NCI-H345 treated with DMSO at 0.1 percent for 48 hours (cell line): ENCODE measurements at regions not wholly inside any gene's neighbourhood (a gene's known extent, or its start where the extent isn't known, plus 50 kb on each side); places are given as distances from the start of the nearest gene placed in this dataset.
"Not testable (repeated sequence)": the region's sequence is repeated elsewhere in the genome, so short reads cannot be mapped to it uniquely, and the experiment has no call there.

ENCODE experiments used
- DNase-seq: peaks from one replicate; lab custom pipeline; 2025; ENCODE audit not compliant: unreplicated experiment; lab: John Stamatoyannopoulos, UW

- DNase-seq = not testable (repeated sequence)
Measured at GRCh38 chr18:41631723-41632285, 323.2 kb upstream of the PIK3C3 start.

- DNase-seq = no peak
Measured at GRCh38 chr18:41630232-41630886, 324.7 kb upstream of the PIK3C3 start.

GRCh38 chr18:41624460-41624859, 330.6 kb upstream of the PIK3C3 start:
- DNase-seq = no peak

- DNase-seq = no peak
Measured at GRCh38 chr18:41621177-41621576, 333.9 kb upstream of the PIK3C3 start.

- DNase-seq = no peak
Measured at GRCh38 chr18:41618147-41618546, 336.9 kb upstream of the PIK3C3 start.

GRCh38 chr18:41617647-41618046, 337.4 kb upstream of the PIK3C3 start:
- DNase-seq = no peak

GRCh38 chr18:41613003-41613609, 341.9 kb upstream of the PIK3C3 start:
- no peak for DNase-seq

- DNase-seq = no peak
Measured at GRCh38 chr18:41604964-41605363, 350.1 kb upstream of the PIK3C3 start.

GRCh38 chr18:41602034-41602433, 353.0 kb upstream of the PIK3C3 start:
- DNase-seq = no peak

GRCh38 chr18:41600693-41601391, 354.2 kb upstream of the PIK3C3 start:
- DNase-seq = no peak

GRCh38 chr18:41599466-41599865, 355.6 kb upstream of the PIK3C3 start:
- DNase-seq = no peak

- DNase-seq = no peak
Measured at GRCh38 chr18:41594582-41594981, 360.5 kb upstream of the PIK3C3 start.

- no peak for DNase-seq
Measured at GRCh38 chr18:41593171-41593675, 361.8 kb upstream of the PIK3C3 start.

- DNase-seq = no peak
Measured at GRCh38 chr18:41587976-41588375, 367.1 kb upstream of the PIK3C3 start.

GRCh38 chr18:41585512-41585911, 369.5 kb upstream of the PIK3C3 start:
- no peak for DNase-seq

GRCh38 chr18:41579185-41579584, 375.8 kb upstream of the PIK3C3 start:
- no peak for DNase-seq

- no peak for DNase-seq
Measured at GRCh38 chr18:41577529-41577928, 377.5 kb upstream of the PIK3C3 start.

- DNase-seq = no peak
Measured at GRCh38 chr18:41576643-41577042, 378.4 kb upstream of the PIK3C3 start.

- no peak for DNase-seq
Measured at GRCh38 chr18:41569867-41570266, 385.2 kb upstream of the PIK3C3 start.

- DNase-seq = no peak
Measured at GRCh38 chr18:41561961-41562360, 393.1 kb upstream of the PIK3C3 start.

GRCh38 chr18:41558715-41559114, 396.3 kb upstream of the PIK3C3 start:
- no peak for DNase-seq

GRCh38 chr18:41553716-41554115, 401.3 kb upstream of the PIK3C3 start:
- DNase-seq = no peak
